ENCODE measurements at regions not wholly inside any gene's neighbourhood (a gene's known extent, or its start where the extent isn't known, plus 50 kb on each side); places are given as distances from the start of the nearest gene placed in this dataset.

GRCh38 chrX:118904218-118904617 lies 70.2 kb upstream of the LONRF3 start:
- no peaks in the 10 kb centered on the region for H3K36me3 ChIP-seq (ENCODE audit: control insufficient read depth, insufficient read depth, low read length)
- peak; percentile 10 for DNase-seq (ENCODE audit: extremely low read depth, insufficient read length)
- no peaks in the 10 kb centered on the region for H3K27me3 ChIP-seq (replicated peaks; ENCODE audit: control insufficient read depth, insufficient read depth, low read length)
- no peak overlapping the region for H3K4me3 ChIP-seq (replicated peaks; ENCODE audit: low read depth, low read length)
- no peak for TF ChIP-seq CTCF (IDR thresholded peaks at IDR 0.05; ENCODE audit: insufficient read depth, low read length, poor library complexity, severe bottlenecking)

DNA sequence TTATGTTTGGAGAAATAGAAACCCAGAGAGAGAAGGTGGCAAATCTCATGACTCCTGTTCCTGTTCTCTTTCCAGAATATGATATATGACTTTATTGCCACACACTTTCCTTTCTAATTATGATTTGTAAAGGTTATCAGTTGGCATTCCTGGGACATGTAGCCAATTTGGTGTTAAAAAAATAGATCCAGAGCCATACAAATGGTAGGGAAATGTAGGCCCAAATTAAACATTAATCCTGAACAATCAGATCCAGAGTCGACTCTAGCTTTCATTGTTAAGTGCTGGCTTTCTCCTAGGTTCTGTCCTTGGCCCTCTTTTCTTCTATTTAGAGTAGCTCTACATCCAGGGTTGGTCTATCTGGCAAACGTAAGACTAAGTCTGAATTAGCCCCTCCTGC lies 69.8 kb upstream of the LONRF3 start:
- Histone ChIP-seq H3K36me3 (ENCODE audit: control insufficient read depth, insufficient read depth, low read length) (no peaks in the 10 kb centered on the region), H3K27me3 (replicated peaks; ENCODE audit: control insufficient read depth, insufficient read depth, low read length) (no peaks in the 10 kb centered on the region), H3K4me3 (replicated peaks; ENCODE audit: low read depth, low read length) (no peak overlapping the region)
- no peak for TF ChIP-seq CTCF (IDR thresholded peaks at IDR 0.05; ENCODE audit: insufficient read depth, low read length, poor library complexity, severe bottlenecking)
- DNase-seq (ENCODE audit: extremely low read depth, insufficient read length), result no peak
